Amniotic epithelial cell (primary cell): ENCODE measurements at regions not wholly inside any gene's neighbourhood (a gene's known extent, or its start where the extent isn't known, plus 50 kb on each side); places are given as distances from the start of the nearest gene placed in this dataset.
"Not testable (repeated sequence)": the region's sequence is repeated elsewhere in the genome, so short reads cannot be mapped to it uniquely, and the experiment has no call there.

Source experiments
- DNase-seq: peaks from one replicate; pipeline ENCODE4 v3.0.0-alpha.2; 2010; ENCODE audit warnings: low read depth

- DNase-seq, result no peak
These were observed 424.0 kb upstream of the ZNF462 start for GRCh38 chr9:106438928-106439327.

- no peak for DNase-seq
These were observed 421.7 kb upstream of the ZNF462 start for GRCh38 chr9:106441283-106441682.

GRCh38 chr9:106443520-106443919 lies 419.4 kb upstream of the ZNF462 start:
- no peak for DNase-seq

- no peak for DNase-seq
These were observed 417.9 kb upstream of the ZNF462 start for GRCh38 chr9:106445107-106445506.

- DNase-seq, result no peak
These were observed 413.5 kb upstream of the ZNF462 start for GRCh38 chr9:106449336-106449927.

- no peak for DNase-seq
These were observed 412.4 kb upstream of the ZNF462 start for GRCh38 chr9:106450549-106450948.

GRCh38 chr9:106451223-106451622 lies 411.7 kb upstream of the ZNF462 start:
- no peak for DNase-seq

GRCh38 chr9:106456581-106456980 lies 406.4 kb upstream of the ZNF462 start:
- no peak for DNase-seq

- peak; percentile 14 for DNase-seq
These were observed 395.7 kb upstream of the ZNF462 start for GRCh38 chr9:106467113-106467864.

GRCh38 chr9:106467865-106468164 lies 395.2 kb upstream of the ZNF462 start:
- DNase-seq, result peak; percentile 16

GRCh38 chr9:106468431-106468830 lies 394.5 kb upstream of the ZNF462 start:
- no peak for DNase-seq

GRCh38 chr9:106478312-106478711 lies 384.7 kb upstream of the ZNF462 start:
- DNase-seq, result no peak

- DNase-seq, result no peak
These were observed 384.2 kb upstream of the ZNF462 start for GRCh38 chr9:106478727-106479126.

GRCh38 chr9:106479679-106480078 lies 383.3 kb upstream of the ZNF462 start:
- DNase-seq, result peak; percentile 35

GRCh38 chr9:106481013-106481609 lies 381.9 kb upstream of the ZNF462 start:
- DNase-seq, result no peak

- DNase-seq, result no peak
These were observed 380.2 kb upstream of the ZNF462 start for GRCh38 chr9:106482733-106483132.

GRCh38 chr9:106486685-106487084 lies 376.3 kb upstream of the ZNF462 start:
- no peak for DNase-seq

- DNase-seq, result no peak
These were observed 375.7 kb upstream of the ZNF462 start for GRCh38 chr9:106487266-106487665.

- not testable (repeated sequence) for DNase-seq
These were observed 370.8 kb upstream of the ZNF462 start for GRCh38 chr9:106492126-106492525.

GRCh38 chr9:106500171-106500570 lies 362.8 kb upstream of the ZNF462 start:
- DNase-seq, result no peak

- not testable (repeated sequence) for DNase-seq
These were observed 361.8 kb upstream of the ZNF462 start for GRCh38 chr9:106501210-106501609.

- no peak for DNase-seq
These were observed 360.0 kb upstream of the ZNF462 start for GRCh38 chr9:106502930-106503329.

- no peak for DNase-seq
These were observed 359.2 kb upstream of the ZNF462 start for GRCh38 chr9:106503759-106504158.
